Endothelial cell of umbilical vein (primary cell): ENCODE measurements at regions not wholly inside any gene's neighbourhood (a gene's known extent, or its start where the extent isn't known, plus 50 kb on each side); places are given as distances from the start of the nearest gene placed in this dataset.

ENCODE experiments used
- BruUV-seq: library from RNA; stranded (reverse); fragments of 400-500 nt; replicated peaks from 2 replicates; lab custom pipeline; 2021; lab: Mats Ljungman, UMichigan
- CTCF ChIA-PET: fragments of 300-600, 350-600 bp; sonication (Branson Sonifier 250); formaldehyde crosslinking; loops from one replicate; lab custom pipeline; 2021; ENCODE audit warnings: antibody characterized with exemption, inconsistent platforms; lab: Charles Lee
- POLR2A ChIA-PET: fragments of 300-600, 350-600 bp; sonication (Branson Sonifier 250); formaldehyde crosslinking; loops from one replicate; lab custom pipeline; 2021; ENCODE audit warnings: antibody characterized with exemption, inconsistent platforms; lab: Charles Lee
- DNase-seq: peaks from one replicate; pipeline ENCODE4 v3.0.0-alpha.2; 2011; ENCODE audit warnings: low read depth, low spot score
- FAIRE-seq: peaks from 2 replicates; lab custom pipeline; 2011; peaks lifted over from hg19 to GRCh38; lab: Jason Lieb, UNC
- H2AFZ ChIP-seq: 2 replicates; pipeline ENCODE4 v1.6.0; 2012; ENCODE audit warnings: low read depth, low read length, control low read depth, inconsistent platforms
- H3K27ac ChIP-seq: 2 replicates; pipeline ENCODE4 v1.5.1; 2011; ENCODE audit warnings: low read depth, mild to moderate bottlenecking, control low read depth, low read length, moderate library complexity; ENCODE audit not compliant: insufficient read depth
- H3K27me3 ChIP-seq, 2 experiments: 2 replicates each; pipeline versions ENCODE4 v1.6.0 to v1.6.1; 2011; ENCODE audit warnings: low read length in 2 of 2, mixed read lengths in 1 of 2; ENCODE audit not compliant: control insufficient read depth in 2 of 2, insufficient read depth in 2 of 2
- H3K36me3 ChIP-seq, 2 experiments: 2 replicates in 1 of 2; 3 replicates in 1 of 2; pipeline ENCODE4 v1.5.1; 2011; ENCODE audit warnings: low read length in 2 of 2, mild to moderate bottlenecking in 1 of 2, moderate library complexity in 1 of 2; ENCODE audit not compliant: control insufficient read depth in 2 of 2, insufficient read depth in 2 of 2; ENCODE audit errors: extremely low read depth in 1 of 2
- H3K4me1 ChIP-seq: 3 replicates; pipeline ENCODE4 v1.5.1; 2011; ENCODE audit warnings: mild to moderate bottlenecking, low read length; ENCODE audit not compliant: control insufficient read depth, insufficient read depth; ENCODE audit errors: extremely low read depth
- H3K4me2 ChIP-seq: 2 replicates; pipeline ENCODE4 v1.6.1; 2011; ENCODE audit warnings: low read length, control low read depth, mixed read lengths; ENCODE audit not compliant: insufficient read depth
- H3K4me3 ChIP-seq, 3 experiments: fragments of 200-600 bp in 1 of 3; sonication (generic), shearing (Covaris generic) in 1 of 3; replicated peaks in 1 of 3; 2 replicates each; pipeline ENCODE4 v1.5.1; 2011 to 2016; ENCODE audit warnings: control low read depth in 3 of 3, low read length in 3 of 3, mild to moderate bottlenecking in 2 of 3, inconsistent platforms in 1 of 3, low read depth in 1 of 3, moderate library complexity in 1 of 3; ENCODE audit not compliant: insufficient read depth in 1 of 3
- H3K79me2 ChIP-seq: 2 replicates; pipeline ENCODE4 v1.6.0; 2012; ENCODE audit warnings: low read length, inconsistent platforms; ENCODE audit not compliant: control insufficient read depth, insufficient read depth
- H3K9ac ChIP-seq: replicated peaks from 2 replicates; pipeline ENCODE3; 2011; ENCODE audit warnings: low read length, control low read depth; ENCODE audit not compliant: insufficient read depth; ENCODE audit errors: extremely low read depth
- H3K9me1 ChIP-seq: replicated peaks from 3 replicates; pipeline ENCODE4 v1.6.0; 2011; ENCODE audit warnings: mild to moderate bottlenecking, low read length; ENCODE audit not compliant: control insufficient read depth, insufficient read depth; ENCODE audit errors: extremely low read depth
- H3K9me3 ChIP-seq: replicated peaks from 2 replicates; pipeline ENCODE4 v1.5.1; 2012; ENCODE audit warnings: low read length, inconsistent platforms; ENCODE audit not compliant: control insufficient read depth, insufficient read depth
- H4K20me1 ChIP-seq: replicated peaks from 2 replicates; pipeline ENCODE3; 2011; ENCODE audit warnings: mild to moderate bottlenecking, low read length; ENCODE audit not compliant: control insufficient read depth, insufficient read depth; ENCODE audit errors: extremely low read depth
- CTCF ChIP-seq, 2 donors: IDR thresholded peaks; 1 replicate in 1 of 2; 2 replicates in 1 of 2; pipeline ENCODE4 v1.5.1; 2011; ENCODE audit warnings: low read length in 2 of 2, mild to moderate bottlenecking in 2 of 2, moderate library complexity in 2 of 2, control low read depth in 1 of 2, inconsistent platforms in 1 of 2, low read depth in 1 of 2; ENCODE audit not compliant: insufficient read depth in 1 of 2; ENCODE audit errors: extremely low read depth in 1 of 2
- EZH2 ChIP-seq: IDR thresholded peaks from 2 replicates; pipeline ENCODE4 v1.6.1; 2012; ENCODE audit warnings: borderline replicate concordance, low read depth, mild to moderate bottlenecking, moderate library complexity, low read length, inconsistent platforms; ENCODE audit not compliant: severe bottlenecking
- FOS ChIP-seq: IDR thresholded peaks from 2 replicates; pipeline ENCODE4 v1.6.1; 2011; ENCODE audit warnings: mild to moderate bottlenecking, low read length, moderate library complexity, borderline replicate concordance; ENCODE audit not compliant: insufficient read depth
- GATA2 ChIP-seq: IDR thresholded peaks from 2 replicates; pipeline ENCODE4 v1.7.0; 2011; ENCODE audit warnings: low read depth, mild to moderate bottlenecking, moderate library complexity, mixed read lengths, low read length; ENCODE audit not compliant: insufficient read length, insufficient read depth
- JUN ChIP-seq: IDR thresholded peaks from 2 replicates; pipeline ENCODE4 v1.6.1; 2011; ENCODE audit warnings: borderline replicate concordance, low read depth; ENCODE audit not compliant: insufficient read length, insufficient read depth
- MYC ChIP-seq: IDR thresholded peaks from one replicate; pipeline ENCODE4 v1.6.1; 2011; ENCODE audit warnings: mild to moderate bottlenecking, low read depth, low read length
- POLR2A ChIP-seq: IDR thresholded peaks from 2 replicates; pipeline ENCODE4 v1.6.1; 2012; ENCODE audit warnings: low read depth, mild to moderate bottlenecking, control low read depth, low read length
- POLR2AphosphoS5 ChIP-seq: IDR thresholded peaks from 2 replicates; pipeline ENCODE4 v1.6.1; 2012; ENCODE audit warnings: low read depth, mild to moderate bottlenecking, control low read depth, low read length, moderate library complexity; ENCODE audit not compliant: insufficient read depth
- dilution Hi-C: fragments of 300-500 bp; cut with MboI; formaldehyde crosslinking; loops from one replicate; pipeline ENCODE4 v1.15.0; 2019; ENCODE audit warnings: low sequenced_read_pairs; ENCODE audit not compliant: extremely low pct_ligation_motif_present
- intact Hi-C: fragments of 100-400 bp; cut with micrococcal nuclease; formaldehyde crosslinking; loops from one replicate; pipeline ENCODE4 v1.10.0; 2022
- TF ChIP-seq, protein P1 (sequence below): IDR thresholded peaks from 2 replicates; pipeline ENCODE4 v1.6.1; 2011; ENCODE audit not compliant: insufficient read depth, insufficient read length

- no peak overlapping the region for H3K27ac ChIP-seq
- H3K9me1 ChIP-seq, result no peaks in the 10 kb centered on the region
- no peaks in the 10 kb centered on the region for H3K9me3 ChIP-seq
- no peak overlapping the region for H3K4me3 ChIP-seq
- no peaks in the 10 kb centered on the region for H3K27me3 ChIP-seq
- ChIA-PET CTCF (no interaction called here), POLR2A (no interaction called here)
- DNase-seq, result no peak
- FAIRE-seq, result no peak
- intact Hi-C loops, result no loop called here
- no peaks in the 10 kb centered on the region for H4K20me1 ChIP-seq
- BruUV-seq, result no TSS peak
- H3K4me2 ChIP-seq, result no peak overlapping the region
- H3K9ac ChIP-seq, result no peak overlapping the region
- TF ChIP-seq EZH2 (no peak), MYC (no peak), POLR2A (no peak), FOS (no peak), GATA2 (no peak), POLR2AphosphoS5 (no peak), CTCF (IDR thresholded peaks at IDR 0.05; ENCODE audit: extremely low read depth in 1 of 2, insufficient read depth in 1 of 2, low read depth in 1 of 2, low read length in 2 of 2) (no peak), JUN (no peak)
- TF ChIP-seq, protein P1, sequence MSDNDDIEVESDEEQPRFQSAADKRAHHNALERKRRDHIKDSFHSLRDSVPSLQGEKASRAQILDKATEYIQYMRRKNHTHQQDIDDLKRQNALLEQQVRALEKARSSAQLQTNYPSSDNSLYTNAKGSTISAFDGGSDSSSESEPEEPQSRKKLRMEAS, result no peak
- no peaks in the 10 kb centered on the region for H3K36me3 ChIP-seq
- dilution Hi-C loops, result no loop called here
- no peak overlapping the region for H2AFZ ChIP-seq
- H3K79me2 ChIP-seq, result no peaks in the 10 kb centered on the region
- no peaks in the 10 kb centered on the region for H3K4me1 ChIP-seq
Measured at GRCh38 chr10:65555192-65555591, 1370.6 kb upstream of the LRRTM3 start.
